K562 (cell line): ENCODE measurements at regions not wholly inside any gene's neighbourhood (a gene's known extent, or its start where the extent isn't known, plus 50 kb on each side); places are given as distances from the start of the nearest gene placed in this dataset.

Source experiments
- MAX ChIP-seq: sonication (generic); formaldehyde crosslinking; IDR thresholded peaks from 2 replicates; pipeline ENCODE4 v1.9.0; 2022; ENCODE audit warnings: mild to moderate bottlenecking, missing genetic modification reagents
- TSC22D4 ChIP-seq: fragments of 450-650 bp; IDR thresholded peaks from 2 replicates; pipeline ENCODE4 v1.6.1; 2016; ENCODE audit warnings: missing genetic modification characterization, missing biosample characterization, control low read depth

DNA sequence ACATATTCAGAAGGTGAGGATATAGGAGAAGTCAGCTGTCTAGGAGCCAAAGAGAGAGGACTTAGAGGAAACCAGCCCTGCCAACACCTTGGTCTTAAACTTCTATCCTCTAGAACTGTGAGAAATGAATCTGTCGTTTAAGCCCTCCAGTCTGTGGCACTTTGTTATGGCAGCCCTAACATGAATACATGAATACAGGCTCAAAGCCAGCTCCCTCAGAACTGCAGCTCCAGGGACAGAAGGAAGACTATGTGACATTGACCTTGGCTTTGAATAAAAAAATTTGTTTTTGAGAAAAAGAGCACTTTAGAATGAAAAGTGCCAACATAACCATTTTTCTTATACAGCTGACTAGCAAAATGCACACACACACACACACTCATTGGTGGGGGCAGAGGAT, 110.9 kb upstream of the ATP2B2 start:
- TF ChIP-seq MAX (CRISPR knock-in tag): no peak
- TF ChIP-seq TSC22D4 (tag): no peak
